HG02759 (cell line): ENCODE measurements at regions not wholly inside any gene's neighbourhood (a gene's known extent, or its start where the extent isn't known, plus 50 kb on each side); places are given as distances from the start of the nearest gene placed in this dataset.

Experiments
- ATAC-seq: cut with Tn5 transposase; IDR thresholded peaks from one replicate; pipeline ENCODE4 v1.9.1; 2021; ENCODE audit warnings: mild to moderate bottlenecking, moderate library complexity; ENCODE audit not compliant: unreplicated experiment

GRCh38 chr2:120849278-120849677 lies 113.6 kb downstream of the GLI2 start:
- ATAC-seq = no peak

- no peak for ATAC-seq
Observed at GRCh38 chr2:120850551-120850950, 114.9 kb downstream of the GLI2 start.

DNA sequence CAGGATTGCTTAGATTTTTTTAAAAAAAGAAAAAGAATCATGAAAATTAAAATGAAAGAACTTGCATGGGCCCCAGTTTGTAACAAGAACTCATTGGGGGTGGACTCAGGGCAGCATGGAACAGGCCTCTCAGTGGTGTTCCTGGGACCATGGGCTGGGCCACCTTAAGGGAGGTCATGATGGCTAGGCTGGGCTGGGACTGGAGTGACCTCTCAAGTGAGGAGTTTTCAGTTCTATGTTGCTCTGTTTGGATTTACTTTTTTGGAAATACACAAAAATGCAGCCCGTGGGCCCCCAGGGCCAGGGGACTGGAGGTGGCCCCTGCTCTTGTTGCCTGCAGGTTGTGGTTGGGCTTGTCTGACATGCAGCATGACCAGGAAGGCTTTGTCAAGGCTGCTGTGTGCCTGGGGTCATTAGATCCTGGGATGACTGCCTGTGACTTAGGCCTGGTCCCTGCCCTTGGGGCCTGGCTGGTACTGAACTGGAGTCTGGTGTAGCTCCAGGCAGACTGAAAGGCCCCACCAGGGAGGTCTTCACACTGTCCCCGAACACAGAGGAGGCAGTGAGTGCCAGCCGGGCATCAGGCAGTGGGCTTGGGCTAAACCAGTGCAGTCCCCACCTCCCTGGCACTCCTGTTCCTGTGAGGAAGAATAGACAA lies 115.6 kb downstream of the GLI2 start:
- ATAC-seq = no peak

GRCh38 chr2:120852200-120852815 lies 116.6 kb downstream of the GLI2 start:
- no peak for ATAC-seq

GRCh38 chr2:120853306-120854013 lies 117.8 kb downstream of the GLI2 start:
- no peak for ATAC-seq

GRCh38 chr2:120854014-120854620 lies 118.4 kb downstream of the GLI2 start:
- no peak for ATAC-seq

DNA sequence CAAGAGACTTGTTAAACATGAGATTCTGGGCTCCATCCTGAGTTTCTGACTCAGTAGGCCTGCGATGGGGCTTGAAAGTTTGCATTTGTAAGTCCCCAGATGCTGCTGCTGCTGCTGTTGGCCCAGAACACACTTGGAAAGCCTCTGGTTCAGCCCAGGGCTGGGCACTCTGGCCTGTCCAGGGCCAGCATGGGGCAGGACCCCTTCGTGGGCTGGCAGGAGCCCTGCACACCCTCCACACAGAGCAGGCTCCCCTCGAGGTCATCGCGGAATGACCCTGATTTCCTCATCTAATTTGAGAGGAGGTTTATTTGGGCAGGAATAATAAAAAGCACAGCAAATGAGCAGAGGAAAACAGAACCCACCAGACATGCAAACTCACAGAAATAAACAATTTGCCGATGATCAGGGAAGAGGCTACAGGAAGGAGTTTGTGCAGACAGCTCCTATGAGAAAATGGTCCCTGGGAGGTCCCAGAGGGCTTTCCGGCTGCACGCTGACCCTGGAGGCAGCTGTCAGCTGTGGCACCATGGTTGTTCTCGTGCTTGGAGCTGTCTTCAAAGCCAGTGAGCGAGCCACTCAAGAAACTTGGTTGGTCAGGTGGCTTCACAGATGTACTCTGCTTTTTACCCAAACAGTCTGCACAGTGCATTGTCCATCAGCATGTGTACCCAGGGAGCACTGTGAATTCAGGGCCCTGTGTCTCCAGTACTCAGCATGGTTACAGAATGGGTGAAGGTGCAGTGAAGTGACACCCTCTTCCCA lies 119.3 kb downstream of the GLI2 start:
- ATAC-seq = no peak

DNA sequence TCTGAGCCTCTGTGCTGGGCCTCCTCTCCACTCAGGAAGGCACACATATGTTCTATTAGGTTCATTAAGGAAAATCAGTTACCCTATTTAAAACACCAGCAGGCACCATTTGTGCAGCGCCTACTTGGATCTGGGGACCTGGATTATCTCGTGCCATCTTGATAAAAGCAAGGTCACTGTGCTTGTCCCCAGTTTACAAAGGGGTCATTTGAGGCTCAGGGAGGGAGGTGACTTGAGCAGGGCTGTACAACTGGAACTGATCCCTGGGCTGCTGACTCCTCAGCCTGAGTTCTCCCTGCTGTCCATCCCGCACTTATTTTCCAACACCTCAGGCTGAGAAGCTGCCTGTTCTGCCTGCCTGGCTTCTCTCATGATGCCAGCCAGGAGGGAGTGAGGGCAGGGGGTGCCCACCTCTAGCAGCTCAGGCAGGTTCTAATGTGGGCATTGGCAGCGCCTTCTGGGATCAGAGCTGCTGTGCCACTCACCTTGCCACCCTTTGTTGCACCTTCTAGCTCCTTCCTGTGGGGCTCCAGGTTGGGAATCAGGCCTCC lies 120.3 kb downstream of the GLI2 start:
- no peak for ATAC-seq

- no peak for ATAC-seq
Observed at GRCh38 chr2:120856421-120856862, 120.8 kb downstream of the GLI2 start.

DNA sequence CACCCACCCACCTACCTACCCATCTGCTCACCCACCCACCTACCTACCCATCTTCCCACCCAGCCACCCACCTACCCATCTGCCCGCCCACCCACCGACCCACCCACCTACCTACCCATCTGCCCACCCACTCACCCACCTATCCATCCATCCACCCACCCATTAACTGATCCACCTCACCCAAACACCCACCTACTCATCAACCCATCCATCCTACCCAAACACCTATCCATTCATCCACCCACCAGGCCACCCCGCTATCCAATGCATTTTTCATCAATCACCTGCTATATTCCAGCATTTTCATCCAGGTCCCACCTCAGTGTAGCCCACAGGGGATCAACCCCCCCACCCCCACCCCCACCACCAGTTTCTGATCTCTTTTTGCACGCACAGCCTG lies 121.8 kb downstream of the GLI2 start:
- ATAC-seq = no peak

- no peak for ATAC-seq
Observed at GRCh38 chr2:120857931-120858330, 122.3 kb downstream of the GLI2 start.

GRCh38 chr2:120858361-120859106 lies 122.9 kb downstream of the GLI2 start:
- no peak for ATAC-seq

DNA sequence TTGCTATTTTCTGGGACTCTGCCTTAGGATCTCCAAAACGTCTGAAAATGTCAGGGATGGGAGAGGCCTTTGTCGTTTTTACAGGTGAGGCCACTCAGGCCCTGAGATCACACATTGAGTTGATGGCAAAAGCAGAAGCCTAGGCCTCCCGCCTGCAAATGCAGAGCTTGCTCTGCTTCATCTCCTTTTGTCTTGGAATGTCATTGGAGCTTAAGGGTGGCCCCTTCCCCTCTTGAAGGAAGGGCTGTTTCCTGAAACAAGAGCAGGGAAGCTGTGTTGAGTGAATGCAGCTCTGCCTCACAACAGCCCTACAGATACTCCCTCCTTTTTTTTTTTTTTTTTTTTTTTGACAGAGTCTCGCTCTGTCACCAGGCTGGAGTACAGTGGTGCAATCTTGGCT lies 123.5 kb downstream of the GLI2 start:
- ATAC-seq = no peak

GRCh38 chr2:120859814-120860578 lies 124.3 kb downstream of the GLI2 start:
- no peak for ATAC-seq

DNA sequence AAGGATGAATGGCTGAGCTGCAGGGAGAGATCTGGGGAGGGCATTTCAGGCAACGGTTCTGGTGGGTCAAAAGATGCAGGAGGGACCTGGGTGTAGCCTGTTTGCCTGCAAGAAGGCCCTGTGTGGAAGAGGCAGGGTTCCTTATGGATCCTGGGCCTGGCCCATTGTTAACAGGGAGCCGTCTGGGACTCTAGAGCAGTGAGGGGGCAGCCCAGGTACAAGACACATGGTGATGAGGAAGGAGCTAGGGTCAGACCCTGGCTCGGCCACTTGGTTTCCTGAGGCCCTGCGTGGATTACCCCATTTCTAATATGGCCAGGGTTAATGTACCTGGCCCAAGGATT lies 124.9 kb downstream of the GLI2 start:
- ATAC-seq = no peak

- no peak for ATAC-seq
Observed at GRCh38 chr2:120861191-120861575, 125.5 kb downstream of the GLI2 start.

DNA sequence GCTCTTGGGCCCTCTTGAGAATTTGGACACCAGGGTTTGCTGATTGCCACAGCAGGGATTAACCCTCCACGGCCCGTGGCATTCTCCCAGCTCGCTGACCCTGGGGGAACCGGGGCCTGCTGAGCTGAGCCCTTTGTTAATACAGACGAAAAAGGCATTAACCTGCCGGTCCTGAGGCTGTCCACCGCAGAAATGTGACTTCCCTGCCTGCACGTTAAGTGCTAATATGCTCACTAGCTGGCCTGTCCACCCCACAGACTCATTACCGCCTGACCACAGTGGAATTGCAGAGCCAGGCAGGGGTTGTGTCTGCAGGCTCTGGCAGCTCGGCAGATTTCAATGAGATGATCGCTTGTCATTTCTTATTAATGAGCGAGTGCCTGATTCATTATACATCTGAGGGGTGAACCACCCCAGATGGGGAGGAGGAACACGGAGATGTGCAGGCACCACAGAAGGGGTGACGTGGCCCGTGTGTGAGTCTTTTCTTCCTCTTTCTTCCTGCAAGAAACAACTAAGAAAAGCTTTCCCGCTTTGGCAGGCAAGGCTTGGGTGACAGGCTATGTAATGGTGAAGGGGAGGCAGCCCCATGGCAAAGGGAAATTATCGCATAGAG lies 126.0 kb downstream of the GLI2 start:
- no peak for ATAC-seq

GRCh38 chr2:120862201-120863060 lies 126.8 kb downstream of the GLI2 start:
- ATAC-seq = no peak
